GM18511 (cell line): ENCODE measurements at regions not wholly inside any gene's neighbourhood (a gene's known extent, or its start where the extent isn't known, plus 50 kb on each side); places are given as distances from the start of the nearest gene placed in this dataset.

ENCODE experiments used
- ATAC-seq: cut with Tn5 transposase; IDR thresholded peaks from one replicate; pipeline ENCODE4 v1.9.1; 2021; ENCODE audit warnings: mild to moderate bottlenecking, moderate library complexity; ENCODE audit not compliant: unreplicated experiment

GRCh38 chr1:29457496-29458368 is 221.4 kb downstream of the PTPRU start:
- no peak for ATAC-seq

GRCh38 chr1:29456685-29457435 is 220.5 kb downstream of the PTPRU start:
- no peak for ATAC-seq

- no peak for ATAC-seq
Measured at GRCh38 chr1:29455781-29456180, 219.5 kb downstream of the PTPRU start.

DNA sequence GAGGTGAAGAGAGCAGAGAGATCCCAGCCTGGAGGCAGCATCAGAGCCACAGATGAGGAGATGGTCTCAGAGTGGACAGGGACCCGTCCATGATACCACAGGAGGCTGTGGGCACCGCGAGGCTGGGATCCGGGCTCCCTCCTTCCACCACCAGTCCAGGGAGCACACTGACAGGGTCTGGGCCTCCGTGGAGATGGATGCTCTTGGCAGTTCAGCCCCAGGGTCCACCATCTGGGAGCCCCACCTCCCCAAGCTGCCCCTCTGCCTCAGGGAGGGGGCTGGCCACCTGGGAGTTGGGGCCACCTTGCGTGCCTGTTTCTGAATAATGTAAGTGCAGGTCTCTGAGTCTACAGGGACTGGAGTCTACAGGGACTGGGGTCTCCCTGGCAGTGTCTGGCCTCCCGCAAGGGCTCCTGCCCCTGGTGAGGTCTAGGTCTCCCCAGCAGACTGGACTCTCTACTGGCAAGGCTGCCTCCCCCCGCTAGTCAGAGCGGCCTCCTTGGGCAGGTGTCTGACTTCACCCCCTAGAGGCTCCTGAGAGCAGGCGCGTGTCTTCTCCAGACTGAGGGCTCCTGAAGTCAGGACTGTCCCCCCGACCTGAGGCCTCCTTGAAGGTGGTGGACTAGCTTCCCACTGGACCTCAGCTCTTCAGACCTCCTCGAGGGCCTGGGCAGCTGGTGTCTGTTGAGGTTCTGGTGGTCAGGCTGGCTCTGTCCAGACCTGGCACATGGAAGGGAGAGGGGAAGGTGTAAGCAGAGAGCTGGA is 218.5 kb downstream of the PTPRU start:
- no peak for ATAC-seq

GRCh38 chr1:29453502-29454240 is 217.3 kb downstream of the PTPRU start:
- no peak for ATAC-seq

DNA sequence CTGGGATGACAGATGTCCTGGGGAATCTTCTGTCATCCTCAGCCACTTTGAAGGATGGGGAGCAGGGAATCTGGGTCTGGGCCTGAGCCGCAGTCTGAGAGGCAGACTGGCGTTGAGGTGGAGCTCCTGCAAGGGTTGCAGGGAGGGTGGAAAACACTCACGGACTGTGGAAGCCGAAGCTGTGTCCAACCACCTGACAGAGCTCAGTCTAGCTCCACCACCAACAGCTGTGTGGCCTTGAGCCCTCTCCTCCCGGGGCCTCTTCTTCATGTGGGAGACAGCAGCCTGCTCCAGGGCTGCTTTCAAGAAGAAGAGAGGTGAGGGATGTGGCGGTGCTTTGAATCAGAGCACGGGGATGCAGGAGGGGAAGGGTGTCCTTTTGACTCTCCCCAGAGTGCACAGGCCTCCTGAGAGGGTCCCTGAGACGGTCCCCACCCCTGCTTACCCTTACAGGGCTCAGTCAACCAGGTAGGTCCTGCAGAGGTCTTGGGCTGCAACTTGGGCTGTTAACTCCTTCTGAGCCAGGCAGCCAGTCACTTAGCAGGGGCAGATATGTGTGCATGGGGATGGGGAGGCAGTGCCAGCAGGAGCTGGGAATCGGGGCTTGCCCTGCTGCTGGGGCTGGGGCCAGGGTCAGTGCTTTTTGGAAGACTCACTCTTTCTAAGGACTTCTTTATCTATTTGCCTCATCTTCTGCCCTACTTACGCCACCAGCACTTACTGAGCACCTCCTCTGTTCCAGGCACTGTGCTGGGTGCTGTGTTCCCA is 216.3 kb downstream of the PTPRU start:
- ATAC-seq = no peak

DNA sequence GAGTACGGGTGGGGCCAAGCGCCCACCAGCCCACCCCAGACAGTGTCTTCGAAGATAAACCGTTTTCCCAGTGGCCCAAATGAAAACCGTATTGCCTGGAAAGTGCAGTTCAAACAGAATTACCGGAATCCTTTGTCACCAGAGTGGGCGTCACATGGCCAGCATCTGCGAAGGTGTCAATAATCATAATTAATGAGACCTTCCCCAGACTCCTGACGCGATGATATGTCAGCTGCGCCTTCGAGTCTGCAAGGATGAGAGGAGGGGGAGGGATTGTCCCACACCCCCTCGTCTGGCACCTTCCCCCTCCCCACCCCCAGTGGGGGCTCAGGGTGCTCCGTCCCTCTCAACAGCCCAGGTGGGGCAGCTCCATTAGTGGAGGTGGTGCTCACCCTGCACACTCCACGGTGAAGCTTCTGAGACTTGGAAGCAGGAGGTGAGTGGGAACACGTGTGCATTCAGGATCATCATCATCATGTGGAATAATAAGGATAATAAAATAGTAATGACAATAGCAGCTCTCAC is 215.1 kb downstream of the PTPRU start:
- no peak for ATAC-seq

DNA sequence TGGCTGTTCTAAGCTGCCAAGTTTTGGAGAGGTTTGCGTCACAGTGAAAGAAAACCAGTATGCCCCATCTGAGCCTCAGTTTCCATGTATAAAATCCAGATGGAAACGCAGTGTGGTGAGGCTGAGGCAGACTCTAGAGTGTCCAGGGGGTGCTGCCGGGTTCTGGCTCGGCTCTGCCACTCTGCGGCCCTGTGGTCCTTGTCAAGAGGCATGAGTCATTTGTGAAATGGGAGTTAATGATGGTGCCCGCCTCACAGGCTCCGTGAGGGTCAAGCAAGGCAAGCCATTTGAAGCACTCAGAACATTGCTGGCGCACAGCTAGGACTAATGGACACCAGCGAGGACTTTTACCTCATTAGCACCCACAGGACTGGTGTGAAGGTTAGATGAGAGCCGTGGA is 214.3 kb downstream of the PTPRU start:
- ATAC-seq = no peak

DNA sequence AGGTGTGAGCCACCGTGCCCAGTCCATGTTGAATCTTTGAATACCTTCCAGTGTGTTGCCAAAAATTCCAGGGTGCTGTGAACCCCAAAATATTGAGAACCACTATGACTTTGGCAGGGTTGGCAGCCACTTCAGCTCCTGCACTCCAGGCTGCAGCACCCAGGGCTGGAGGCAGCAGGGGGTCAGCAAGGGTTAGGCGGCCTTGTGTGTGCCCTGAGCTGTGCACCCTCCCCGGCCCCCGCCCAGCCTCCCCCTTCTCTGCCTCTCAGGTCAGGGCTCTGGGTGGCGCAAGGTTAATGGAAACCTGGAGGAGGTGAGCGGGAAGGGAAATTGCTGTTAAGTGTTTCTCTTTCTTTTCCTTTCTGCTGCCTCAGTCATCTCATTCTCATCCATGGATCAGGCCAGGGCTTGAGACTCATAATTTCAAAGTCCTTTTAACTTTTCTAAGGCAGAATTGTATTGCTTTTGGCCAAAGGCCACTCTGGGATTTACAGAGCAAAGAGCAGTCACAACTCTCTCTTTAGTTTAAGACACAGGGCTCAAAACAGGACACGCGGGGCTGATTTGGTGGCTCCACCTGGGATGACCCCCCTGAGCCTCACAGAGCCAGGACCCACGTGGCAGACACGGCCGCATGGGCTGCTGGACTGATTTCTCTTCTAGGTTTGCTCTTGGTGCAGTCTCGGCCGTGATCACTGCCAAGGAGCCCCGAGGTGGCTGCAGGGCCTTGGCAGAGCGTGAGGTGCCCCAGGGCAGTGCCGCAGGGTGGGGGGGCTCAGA is 212.3 kb downstream of the PTPRU start:
- no peak for ATAC-seq

- ATAC-seq = no peak
Measured at GRCh38 chr1:29447368-29447767, 211.0 kb downstream of the PTPRU start.

- ATAC-seq = no peak
Measured at GRCh38 chr1:29444782-29445729, 208.7 kb downstream of the PTPRU start.

DNA sequence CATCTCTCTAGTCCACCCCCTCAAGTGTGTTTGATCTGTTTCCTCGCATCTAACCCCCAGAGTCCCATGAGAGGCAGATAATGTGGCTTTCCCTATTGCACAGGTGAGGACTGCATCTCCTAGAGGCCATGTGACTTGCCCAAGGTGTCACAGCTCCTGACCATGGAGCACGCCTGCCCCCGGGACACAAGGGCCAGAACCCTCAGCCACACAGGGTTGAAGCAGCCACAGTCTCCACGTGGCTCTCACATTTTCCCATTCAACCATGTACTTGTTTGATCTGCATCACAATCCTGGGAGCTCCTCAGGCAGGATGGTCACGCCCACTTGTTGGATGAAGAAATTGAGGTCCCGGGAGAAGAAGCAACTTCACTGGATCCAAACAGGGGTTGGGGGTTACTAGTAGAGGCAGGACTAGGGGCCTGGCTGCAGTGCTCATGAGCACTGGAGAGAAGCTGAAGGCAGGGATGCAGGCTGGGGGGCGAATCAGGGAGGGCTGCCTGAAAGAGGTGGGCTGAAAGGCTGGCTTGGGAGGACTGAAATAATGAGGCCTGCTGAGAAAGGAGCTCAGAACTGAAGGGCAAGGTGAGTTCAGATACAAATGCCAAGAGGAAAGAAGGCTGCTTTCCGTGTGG is 207.9 kb downstream of the PTPRU start:
- ATAC-seq = no peak

- no peak for ATAC-seq
Measured at GRCh38 chr1:29441916-29442668, 205.8 kb downstream of the PTPRU start.

GRCh38 chr1:29439615-29440014 is 203.3 kb downstream of the PTPRU start:
- no peak for ATAC-seq

GRCh38 chr1:29438991-29439390 is 202.7 kb downstream of the PTPRU start:
- ATAC-seq = no peak

GRCh38 chr1:29437946-29438345 is 201.6 kb downstream of the PTPRU start:
- ATAC-seq = no peak
